Prostate gland (tissue), 2 donors: ENCODE measurements at regions not wholly inside any gene's neighbourhood (a gene's known extent, or its start where the extent isn't known, plus 50 kb on each side); places are given as distances from the start of the nearest gene placed in this dataset.

ENCODE experiments used
- POLR2A ChIP-seq: fragments of 450-650 bp; IDR thresholded peaks from one replicate; pipeline ENCODE4 v1.6.1; 2016; ENCODE audit warnings: antibody characterized with exemption, mild to moderate bottlenecking
- POLR2AphosphoS5 ChIP-seq: sonication (generic); formaldehyde crosslinking; IDR thresholded peaks from one replicate; pipeline ENCODE4 v1.6.1; 2017; ENCODE audit warnings: antibody characterized with exemption
- TF ChIP-seq, protein P1 (sequence below), 4 experiments: fragments of 200-600 bp in 2 of 4; fragments of 450-650 bp in 2 of 4; sonication (generic) in 2 of 4; IDR thresholded peaks; 1 replicate in 3 of 4; 2 replicates in 1 of 4; pipeline ENCODE4 v1.5.1; 2016 to 2019; ENCODE audit warnings: antibody characterized with exemption in 4 of 4, mild to moderate bottlenecking in 2 of 4, moderate library complexity in 2 of 4

DNA sequence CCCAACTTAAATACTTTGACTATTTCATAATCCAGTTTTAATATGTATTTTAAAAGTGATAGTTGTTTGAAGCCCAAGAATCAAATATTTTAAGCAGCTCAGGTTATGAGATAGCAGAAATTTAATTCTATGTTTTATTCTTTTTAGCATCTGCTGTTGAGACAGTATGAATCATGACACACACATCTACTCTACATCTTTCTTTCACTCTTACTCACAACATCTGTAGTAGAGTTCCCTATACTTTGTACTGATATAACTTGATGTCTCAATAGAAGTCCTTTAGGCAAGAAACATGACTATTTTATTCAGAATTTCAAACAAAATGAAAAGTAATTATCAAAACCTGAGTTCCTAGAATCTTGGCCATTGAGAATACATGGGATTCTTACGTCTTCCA lies 187.9 kb upstream of the GNPDA2 start:
- no peak for TF ChIP-seq POLR2A
- TF ChIP-seq, protein P1, sequence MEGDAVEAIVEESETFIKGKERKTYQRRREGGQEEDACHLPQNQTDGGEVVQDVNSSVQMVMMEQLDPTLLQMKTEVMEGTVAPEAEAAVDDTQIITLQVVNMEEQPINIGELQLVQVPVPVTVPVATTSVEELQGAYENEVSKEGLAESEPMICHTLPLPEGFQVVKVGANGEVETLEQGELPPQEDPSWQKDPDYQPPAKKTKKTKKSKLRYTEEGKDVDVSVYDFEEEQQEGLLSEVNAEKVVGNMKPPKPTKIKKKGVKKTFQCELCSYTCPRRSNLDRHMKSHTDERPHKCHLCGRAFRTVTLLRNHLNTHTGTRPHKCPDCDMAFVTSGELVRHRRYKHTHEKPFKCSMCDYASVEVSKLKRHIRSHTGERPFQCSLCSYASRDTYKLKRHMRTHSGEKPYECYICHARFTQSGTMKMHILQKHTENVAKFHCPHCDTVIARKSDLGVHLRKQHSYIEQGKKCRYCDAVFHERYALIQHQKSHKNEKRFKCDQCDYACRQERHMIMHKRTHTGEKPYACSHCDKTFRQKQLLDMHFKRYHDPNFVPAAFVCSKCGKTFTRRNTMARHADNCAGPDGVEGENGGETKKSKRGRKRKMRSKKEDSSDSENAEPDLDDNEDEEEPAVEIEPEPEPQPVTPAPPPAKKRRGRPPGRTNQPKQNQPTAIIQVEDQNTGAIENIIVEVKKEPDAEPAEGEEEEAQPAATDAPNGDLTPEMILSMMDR (IDR thresholded peaks at IDR 0.05): no peak
- TF ChIP-seq POLR2AphosphoS5: no peak
